ENCODE measurements at regions not wholly inside any gene's neighbourhood (a gene's known extent, or its start where the extent isn't known, plus 50 kb on each side); places are given as distances from the start of the nearest gene placed in this dataset.

DNA sequence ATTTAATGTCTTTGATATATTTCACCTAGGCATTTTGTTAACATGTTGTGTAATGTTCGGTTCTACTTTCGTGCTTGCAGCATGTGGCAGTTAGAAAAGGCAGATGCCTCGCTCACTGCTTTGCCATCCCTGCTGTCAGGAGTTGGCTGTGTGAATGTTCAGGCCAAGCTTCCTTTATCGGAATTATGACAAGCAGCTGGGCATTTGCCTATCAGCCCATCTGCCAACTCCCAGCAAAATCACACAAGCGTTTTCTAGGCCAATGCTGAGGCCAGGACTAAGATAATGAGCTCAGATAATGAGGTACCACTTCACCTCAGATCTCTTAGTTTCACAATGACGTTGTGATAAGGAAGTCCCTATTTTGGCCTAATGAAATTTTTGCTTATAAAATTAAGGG, 212.7 kb upstream of the FAM3C start:
- TF ChIP-seq, protein P1, sequence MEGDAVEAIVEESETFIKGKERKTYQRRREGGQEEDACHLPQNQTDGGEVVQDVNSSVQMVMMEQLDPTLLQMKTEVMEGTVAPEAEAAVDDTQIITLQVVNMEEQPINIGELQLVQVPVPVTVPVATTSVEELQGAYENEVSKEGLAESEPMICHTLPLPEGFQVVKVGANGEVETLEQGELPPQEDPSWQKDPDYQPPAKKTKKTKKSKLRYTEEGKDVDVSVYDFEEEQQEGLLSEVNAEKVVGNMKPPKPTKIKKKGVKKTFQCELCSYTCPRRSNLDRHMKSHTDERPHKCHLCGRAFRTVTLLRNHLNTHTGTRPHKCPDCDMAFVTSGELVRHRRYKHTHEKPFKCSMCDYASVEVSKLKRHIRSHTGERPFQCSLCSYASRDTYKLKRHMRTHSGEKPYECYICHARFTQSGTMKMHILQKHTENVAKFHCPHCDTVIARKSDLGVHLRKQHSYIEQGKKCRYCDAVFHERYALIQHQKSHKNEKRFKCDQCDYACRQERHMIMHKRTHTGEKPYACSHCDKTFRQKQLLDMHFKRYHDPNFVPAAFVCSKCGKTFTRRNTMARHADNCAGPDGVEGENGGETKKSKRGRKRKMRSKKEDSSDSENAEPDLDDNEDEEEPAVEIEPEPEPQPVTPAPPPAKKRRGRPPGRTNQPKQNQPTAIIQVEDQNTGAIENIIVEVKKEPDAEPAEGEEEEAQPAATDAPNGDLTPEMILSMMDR (optimal IDR thresholded peaks at IDR 0.05 in 1 of 3, IDR thresholded peaks at IDR 0.05 in 1 of 3, conservative IDR thresholded peaks at IDR 0.05 in 1 of 3; ENCODE audit: extremely low read depth in 1 of 3, insufficient read depth in 2 of 3, low read length in 3 of 3): no peak
- no peak for TF ChIP-seq EZH2 (IDR thresholded peaks at IDR 0.05; ENCODE audit: low read length)

Data from keratinocyte (primary cell).